ENCODE measurements at regions not wholly inside any gene's neighbourhood (a gene's known extent, or its start where the extent isn't known, plus 50 kb on each side); places are given as distances from the start of the nearest gene placed in this dataset.

GRCh38 chr6:26198722-26199056 is 111.5 kb downstream of the HFE start:
- DNase-seq = no peak

DNA sequence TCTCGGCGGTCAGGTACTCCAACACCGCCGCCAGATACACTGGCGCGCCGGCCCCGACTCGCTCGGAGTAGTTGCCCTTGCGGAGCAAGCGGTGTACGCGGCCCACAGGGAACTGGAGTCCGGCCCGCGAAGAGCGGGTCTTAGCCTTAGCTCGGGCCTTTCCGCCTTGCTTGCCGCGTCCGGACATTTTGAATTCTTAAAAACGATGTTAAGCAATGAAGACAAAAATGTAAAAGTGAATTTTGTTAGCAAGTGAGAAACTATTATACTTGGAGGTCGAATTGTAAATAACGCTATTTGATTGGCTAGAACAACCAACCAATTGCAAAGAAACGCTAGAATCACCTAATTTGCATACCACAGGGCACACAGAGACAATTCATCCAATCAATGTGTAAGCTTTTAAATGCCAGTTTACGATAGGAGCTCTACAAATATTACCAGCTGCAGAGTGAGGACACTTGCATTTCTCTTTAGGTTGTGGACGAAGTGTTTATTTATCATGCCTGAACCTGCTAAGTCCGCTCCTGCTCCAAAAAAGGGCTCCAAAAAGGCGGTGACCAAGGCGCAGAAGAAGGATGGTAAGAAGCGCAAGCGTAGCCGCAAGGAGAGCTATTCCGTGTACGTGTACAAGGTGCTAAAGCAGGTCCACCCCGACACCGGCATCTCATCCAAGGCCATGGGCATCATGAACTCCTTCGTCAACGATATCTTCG is 112.0 kb downstream of the HFE start:
- DNase-seq = peak; percentile 98

DNA sequence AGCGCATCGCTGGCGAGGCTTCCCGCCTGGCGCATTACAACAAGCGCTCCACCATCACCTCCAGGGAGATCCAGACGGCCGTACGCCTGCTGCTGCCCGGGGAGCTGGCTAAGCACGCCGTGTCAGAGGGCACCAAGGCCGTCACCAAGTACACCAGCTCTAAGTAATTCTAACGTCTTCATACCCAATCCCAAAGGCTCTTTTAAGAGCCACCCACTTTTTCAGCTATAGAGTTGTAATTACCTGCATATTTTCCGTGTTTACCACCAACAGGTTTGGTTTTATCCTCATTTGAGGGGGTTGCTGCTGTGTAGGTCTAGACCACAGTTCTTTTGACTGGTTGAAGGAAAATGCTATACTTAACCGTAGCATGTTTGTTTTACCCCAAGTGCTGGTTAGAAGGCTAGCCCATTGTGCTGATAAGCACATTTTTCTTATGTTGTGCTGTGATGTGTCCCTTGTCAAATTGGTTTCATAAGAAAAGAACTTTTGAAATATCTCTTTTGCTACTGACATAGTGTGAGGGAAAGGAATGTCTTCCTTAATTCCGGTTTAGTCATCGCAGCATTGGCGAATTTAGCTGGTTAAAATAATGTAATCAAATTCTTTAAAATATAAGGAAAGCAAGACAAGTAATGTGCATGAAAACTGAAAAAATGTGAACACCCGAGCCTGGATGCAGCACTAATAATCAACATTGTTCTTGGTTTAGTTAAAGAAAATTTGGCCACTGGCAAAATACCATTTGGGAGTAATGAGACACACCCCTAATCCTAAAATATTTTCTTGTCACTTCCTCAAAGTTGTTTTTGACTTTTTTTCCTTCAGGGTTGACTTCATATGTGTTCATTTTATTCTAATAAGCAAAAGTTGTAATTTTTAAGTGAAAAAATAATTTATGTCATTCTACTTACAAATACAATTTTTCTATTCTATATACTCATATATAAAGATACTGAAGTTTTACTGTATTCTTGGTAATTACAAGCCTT is 112.8 kb downstream of the HFE start:
- DNase-seq = peak; percentile 86

DNA sequence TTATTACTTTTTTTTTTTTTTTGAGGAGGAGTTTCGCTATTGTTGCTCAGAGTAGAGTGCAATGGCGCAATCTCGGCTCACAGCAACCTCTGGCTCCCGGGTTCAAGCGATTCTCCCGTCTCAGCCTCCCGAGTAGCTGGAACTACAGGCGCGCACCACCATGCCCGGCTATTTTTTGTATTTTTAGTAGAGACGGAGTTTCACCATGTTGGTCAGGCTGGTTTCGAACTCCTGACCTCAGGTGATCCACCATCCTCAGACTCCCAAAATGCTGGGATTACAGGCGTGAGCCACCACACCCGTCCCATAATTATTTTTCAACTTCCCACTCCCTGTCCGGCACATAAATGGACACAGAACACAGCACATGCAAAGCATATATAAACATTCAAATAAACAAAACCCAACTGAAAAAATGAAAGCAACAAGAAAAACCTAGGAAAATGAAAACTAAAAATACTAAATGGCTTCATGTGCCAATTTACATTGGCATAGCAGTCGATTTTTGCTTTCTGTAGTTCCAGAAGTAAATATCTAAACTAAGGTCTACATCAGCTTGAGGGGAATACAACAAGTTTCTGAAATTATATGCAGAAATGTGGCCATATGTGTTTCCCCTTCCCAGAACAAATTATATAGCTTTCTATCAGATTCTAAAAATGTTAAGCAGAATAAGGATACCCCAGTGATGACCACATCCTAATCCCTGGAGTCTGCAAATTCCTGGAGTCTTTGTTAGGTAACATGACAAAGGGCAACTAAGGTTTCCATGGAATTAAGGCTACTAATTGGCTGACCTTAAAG is 113.9 kb downstream of the HFE start:
- DNase-seq = no peak

- DNase-seq = no peak
These were observed 115.0 kb downstream of the HFE start for GRCh38 chr6:26202201-26202611.

DNA sequence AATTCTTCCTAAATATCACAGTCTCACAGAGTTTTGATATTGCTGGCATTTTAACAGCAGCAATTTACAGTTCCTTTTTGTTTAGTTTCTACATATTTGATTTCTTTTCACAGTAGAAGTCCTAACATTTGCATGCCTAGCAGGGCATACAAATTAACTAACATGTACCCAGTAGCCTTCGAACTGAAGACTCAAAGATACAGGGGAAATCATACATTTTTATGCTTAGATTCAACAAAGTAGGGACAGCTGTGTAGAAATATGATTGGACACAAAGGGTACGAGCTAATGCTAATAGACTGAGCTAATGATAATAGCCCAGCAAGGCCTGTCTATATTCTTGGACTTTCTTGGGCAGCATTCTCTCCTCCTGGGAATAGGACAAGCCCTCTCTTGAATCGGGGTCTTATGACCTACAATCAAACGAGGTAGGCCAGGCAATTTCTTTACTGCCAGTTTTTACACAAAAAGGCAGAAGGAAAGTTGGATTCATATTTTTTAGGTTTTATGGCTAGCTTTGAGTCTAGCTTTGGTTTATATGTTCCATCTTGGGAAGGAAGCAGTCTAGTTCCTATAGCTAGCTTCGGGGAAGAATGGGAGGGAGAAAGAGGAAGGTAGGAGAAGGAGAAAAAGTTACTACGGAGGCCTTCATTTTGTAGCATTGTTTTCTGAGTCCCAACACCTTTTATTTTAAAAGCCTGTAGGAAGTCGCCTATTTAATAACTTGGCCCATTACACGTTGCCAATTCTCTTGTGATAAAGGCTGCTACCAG is 115.8 kb downstream of the HFE start:
- DNase-seq = no peak

- peak; percentile 97 for DNase-seq
These were observed 117.3 kb downstream of the HFE start for GRCh38 chr6:26204332-26205160.

DNA sequence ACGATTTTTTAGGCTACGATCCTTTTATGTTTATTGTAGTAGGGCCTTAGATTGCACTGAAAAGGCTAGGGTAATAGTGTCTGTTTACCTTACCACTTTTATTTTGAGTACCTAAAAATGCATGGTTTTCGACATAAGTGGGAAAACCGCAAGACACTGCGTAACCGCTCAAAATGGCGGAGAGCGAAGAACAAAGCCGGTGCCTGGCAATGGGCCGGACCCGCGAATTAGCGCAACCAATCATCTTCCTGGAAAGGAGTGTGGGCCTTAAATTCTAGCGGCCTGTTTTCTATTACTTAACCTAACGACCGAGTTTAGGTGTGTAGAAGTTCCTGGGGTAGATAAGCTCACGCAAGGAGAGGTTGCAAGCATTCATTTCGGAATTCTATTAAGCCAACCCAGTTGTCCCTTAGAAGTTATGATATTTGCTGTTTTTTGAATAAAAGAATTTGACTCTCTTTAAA is 118.0 kb downstream of the HFE start:
- DNase-seq = peak; percentile 91

DNA sequence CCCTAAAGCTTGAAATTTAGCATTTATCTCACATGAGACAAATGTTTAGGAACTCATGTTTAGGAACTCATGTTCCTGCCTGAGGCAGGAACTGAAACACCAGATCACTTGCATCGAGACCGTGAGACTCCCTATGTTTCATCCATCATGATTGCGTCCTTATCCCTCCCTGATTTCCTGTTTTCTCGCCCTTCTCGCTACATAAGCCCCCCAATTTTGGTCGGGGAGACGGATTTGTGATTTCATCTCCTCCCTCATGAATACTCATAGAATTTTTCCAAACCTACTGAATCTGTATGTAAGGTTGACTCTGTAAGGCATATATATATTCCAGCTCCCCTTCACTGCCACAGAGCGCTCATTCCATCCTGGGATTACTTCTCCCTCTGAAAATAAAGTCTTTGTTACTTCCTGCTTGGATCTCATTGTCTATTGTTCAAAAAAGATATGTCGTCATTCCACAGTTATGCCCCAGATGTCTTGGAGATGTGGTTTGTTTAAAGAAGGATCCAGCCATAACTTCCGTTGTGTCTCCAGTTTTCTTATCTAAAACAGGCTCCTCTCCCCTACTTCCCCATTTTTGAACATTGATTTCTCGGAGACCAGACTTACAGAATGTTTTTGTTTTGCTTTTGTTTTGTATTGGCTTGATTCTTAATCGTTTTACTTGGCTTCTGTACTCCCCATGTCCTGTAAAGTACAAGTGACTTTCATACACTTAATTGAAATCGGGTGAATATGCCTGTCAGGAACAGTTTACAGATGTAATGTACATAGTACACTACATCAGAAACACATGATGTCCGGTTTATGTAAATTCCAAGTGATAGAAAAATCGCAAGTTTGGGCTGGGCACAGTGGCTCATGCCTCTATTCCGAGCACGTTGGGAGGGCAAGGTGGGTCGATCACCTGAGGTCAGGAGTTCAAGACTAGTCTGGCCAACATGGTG is 118.7 kb downstream of the HFE start:
- DNase-seq = peak; percentile 22

DNA sequence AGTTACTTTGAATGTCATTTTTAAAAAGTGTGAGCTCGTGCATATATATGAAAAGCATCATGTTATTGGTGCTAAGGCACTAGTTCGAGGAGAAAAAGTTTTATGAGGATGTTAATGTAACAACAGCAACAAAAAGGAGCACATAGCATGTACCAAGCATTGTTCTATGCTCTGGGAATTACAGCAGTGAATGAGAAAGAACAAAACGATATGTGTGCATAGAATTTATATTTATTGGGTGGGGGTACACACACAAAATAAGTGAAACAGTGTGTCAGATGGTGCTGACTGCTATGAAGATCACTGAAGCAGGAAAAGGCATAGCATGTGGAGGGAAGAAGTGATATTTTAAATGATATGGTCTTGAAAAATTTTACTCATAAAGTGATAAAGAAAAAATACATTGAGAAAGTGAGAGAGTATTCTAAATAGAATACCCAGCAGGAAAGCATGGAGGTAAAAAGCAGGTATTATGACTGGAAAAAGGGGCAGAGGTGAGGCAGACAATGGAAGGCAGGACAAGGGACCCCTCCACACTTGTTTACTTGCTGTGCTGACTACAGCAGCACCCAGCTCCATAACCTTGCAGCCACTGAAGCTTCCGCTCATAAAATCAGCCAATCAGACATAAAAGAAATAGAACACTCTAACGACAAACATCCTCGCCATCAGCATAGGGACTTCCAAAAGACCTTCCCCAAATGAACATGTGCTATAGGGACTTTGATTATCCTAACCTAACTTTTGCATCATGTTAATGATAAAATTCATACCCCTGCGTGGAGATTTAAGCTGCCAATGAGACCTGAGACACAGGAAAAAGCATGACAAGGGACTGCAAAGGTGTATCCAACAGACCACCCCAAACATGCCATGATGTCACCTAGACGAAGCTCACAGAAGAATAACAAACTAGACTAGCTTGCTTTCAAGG is 119.9 kb downstream of the HFE start:
- no peak for DNase-seq

- no peak for DNase-seq
These were observed 124.7 kb downstream of the HFE start for GRCh38 chr6:26211963-26212362.

- no peak for DNase-seq
These were observed 126.3 kb downstream of the HFE start for GRCh38 chr6:26213334-26214075.

DNA sequence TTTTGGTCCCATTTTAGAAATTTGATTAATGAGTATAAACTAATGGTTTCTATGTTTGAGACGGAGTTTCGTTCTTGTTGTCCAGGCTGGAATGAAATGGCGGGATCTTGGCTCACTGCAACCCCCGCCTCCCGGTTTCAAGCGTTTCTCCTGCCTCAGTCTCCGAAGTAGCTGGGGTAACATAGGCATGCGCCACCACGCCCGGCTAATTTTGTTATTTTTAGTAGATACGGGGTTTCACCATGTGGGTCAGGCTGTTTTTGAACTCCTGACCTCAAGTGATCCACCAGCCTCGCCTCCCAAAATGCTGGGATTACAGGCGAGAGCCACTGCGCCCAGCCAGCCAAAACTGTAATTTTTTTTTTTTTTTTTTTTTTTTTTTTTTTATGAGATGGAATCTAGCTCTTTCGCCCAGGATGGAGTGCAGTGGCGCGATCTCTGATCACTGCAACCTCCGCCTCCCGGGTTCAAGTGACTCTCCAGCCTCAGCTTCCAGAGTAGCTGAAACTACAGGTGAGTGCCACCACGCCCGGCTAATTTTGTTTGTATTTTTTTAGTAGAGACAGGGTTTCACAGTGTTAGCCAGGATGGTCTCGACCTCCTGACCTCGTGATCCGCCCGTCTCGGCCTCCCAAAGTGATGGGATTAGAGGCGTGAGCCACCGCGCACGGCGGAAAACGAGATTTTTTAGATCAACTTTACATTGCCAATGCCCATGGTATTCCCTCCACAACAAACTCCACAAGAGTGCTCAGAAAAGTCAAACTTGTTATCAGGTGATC is 127.8 kb downstream of the HFE start:
- no peak for DNase-seq

DNA sequence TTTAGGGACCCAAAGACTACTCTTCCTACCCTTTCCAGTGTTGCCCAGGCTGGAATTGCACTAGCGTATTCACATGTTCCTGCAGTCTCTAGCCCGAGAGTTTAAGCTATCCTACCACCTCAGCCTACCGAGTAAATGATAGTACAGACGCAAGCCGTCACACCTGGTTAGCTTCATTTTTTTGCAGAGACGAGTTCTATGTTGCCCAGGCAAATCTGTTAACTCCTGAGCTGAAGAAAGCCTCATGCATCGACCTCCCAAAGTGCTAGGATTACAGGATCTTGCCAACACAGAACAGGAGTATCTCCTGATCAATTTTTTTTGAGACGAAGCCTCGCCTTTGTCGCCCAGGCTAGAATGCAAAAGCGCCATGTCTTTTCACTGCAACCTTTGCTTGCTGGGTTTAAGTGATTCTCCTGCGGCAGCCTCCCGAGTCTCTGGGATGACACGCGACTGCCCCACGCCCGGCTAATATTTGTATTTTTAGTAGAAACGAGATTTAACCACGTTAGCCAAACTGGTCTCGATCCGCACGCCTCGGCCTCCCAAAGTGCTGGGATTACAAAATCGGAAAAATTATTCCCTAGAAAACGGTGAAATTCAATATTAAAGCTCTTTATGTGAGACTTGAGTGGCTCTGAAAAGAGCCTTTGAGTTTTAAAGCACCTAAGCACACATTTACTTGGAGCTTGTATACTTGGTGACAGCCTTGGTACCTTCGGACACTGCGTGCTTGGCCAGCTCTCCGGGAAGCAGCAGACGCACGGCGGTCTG is 128.5 kb downstream of the HFE start:
- DNase-seq = peak; percentile 17

DNA sequence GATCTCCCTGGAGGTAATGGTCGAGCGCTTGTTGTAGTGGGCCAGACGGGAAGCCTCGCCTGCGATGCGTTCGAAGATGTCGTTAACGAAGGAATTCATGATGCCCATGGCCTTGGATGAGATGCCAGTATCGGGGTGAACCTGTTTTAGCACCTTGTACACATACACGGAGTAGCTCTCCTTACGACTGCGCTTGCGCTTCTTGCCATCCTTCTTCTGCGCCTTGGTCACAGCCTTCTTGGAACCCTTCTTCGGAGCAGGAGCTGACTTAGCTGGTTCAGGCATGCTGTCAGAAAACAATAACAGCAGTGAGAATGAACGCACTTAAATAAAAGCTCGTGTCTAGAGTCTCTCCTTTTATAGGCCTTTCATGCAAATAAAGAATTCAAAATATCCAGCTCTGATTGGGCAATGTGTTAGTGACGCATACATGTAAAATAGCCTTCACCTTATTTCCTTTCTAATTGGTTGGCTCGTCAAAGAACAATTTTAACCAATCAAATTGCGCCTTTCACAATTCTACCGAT is 129.2 kb downstream of the HFE start:
- DNase-seq = peak; percentile 99
